ENCODE measurements at regions not wholly inside any gene's neighbourhood (a gene's known extent, or its start where the extent isn't known, plus 50 kb on each side); places are given as distances from the start of the nearest gene placed in this dataset.

GRCh38 chr10:89115876-89116627 is 91.1 kb downstream of the CH25H start:
- Histone ChIP-seq H3K27ac (ENCODE audit: low read depth in 1 of 2, low read length in 2 of 2) (no peak overlapping the region), H3K9me3 (ENCODE audit: control insufficient read depth in 1 of 2, insufficient read depth in 1 of 2, low read length in 2 of 2) (no peaks in the 10 kb centered on the region), H3K27me3 (ENCODE audit: control insufficient read depth in 1 of 2, insufficient read depth in 2 of 2, low read length in 2 of 2) (no peaks in the 10 kb centered on the region), H3K36me3 (ENCODE audit: insufficient read depth, low read length) (no peaks in the 10 kb centered on the region), H3K4me3 (ENCODE audit: low read length) (no peak overlapping the region), H3K4me1 (ENCODE audit: insufficient read depth, low read length) (no peaks in the 10 kb centered on the region)
- Mint-ChIP-seq H3K36me3 (ENCODE audit: low read depth) (no peaks in the 10 kb centered on the region), H3K4me1 (ENCODE audit: low read depth) (no peaks in the 10 kb centered on the region), H3K27ac (no peak overlapping the region), H3K27me3 (peaks cover 4% of the 10 kb centered on the region), H3K4me3 (no peak overlapping the region), H3K9me3 (no peaks in the 10 kb centered on the region)
- DNase-seq (peak in 2 of 14 experiments; percentile 26 to 38), ATAC-seq (ENCODE audit: poor library complexity) (no peak)
- POLR2A ChIA-PET, result no interaction called here
- CTCF ChIA-PET, result no interaction called here
- intact Hi-C loops (cut with DNase I, micrococcal nuclease), result no loop called here
- no peak for TF ChIP-seq CTCF (IDR thresholded peaks at IDR 0.05)

GRCh38 chr10:89114846-89115625 is 92.1 kb downstream of the CH25H start:
- H3K4me3 Mint-ChIP-seq, result no peak overlapping the region
- ChIA-PET CTCF (no interaction called here), POLR2A (no interaction called here)
- H3K36me3 Mint-ChIP-seq (ENCODE audit: low read depth), result no peaks in the 10 kb centered on the region
- Histone ChIP-seq H3K9me3 (ENCODE audit: control insufficient read depth in 1 of 2, insufficient read depth in 1 of 2, low read length in 2 of 2) (no peaks in the 10 kb centered on the region), H3K4me1 (ENCODE audit: insufficient read depth, low read length) (no peaks in the 10 kb centered on the region), H3K36me3 (ENCODE audit: insufficient read depth, low read length) (no peaks in the 10 kb centered on the region), H3K27ac (ENCODE audit: low read depth in 1 of 2, low read length in 2 of 2) (no peak overlapping the region), H3K27me3 (ENCODE audit: control insufficient read depth in 1 of 2, insufficient read depth in 2 of 2, low read length in 2 of 2) (no peaks in the 10 kb centered on the region), H3K4me3 (ENCODE audit: low read length) (no peak overlapping the region)
- H3K9me3 Mint-ChIP-seq, result no peaks in the 10 kb centered on the region
- ATAC-seq (ENCODE audit: poor library complexity) (no peak), DNase-seq (no peak)
- no peaks in the 10 kb centered on the region for H3K4me1 Mint-ChIP-seq (ENCODE audit: low read depth)
- intact Hi-C loops (cut with DNase I, micrococcal nuclease), result no loop called here
- TF ChIP-seq CTCF (IDR thresholded peaks at IDR 0.05), result no peak
- H3K27ac Mint-ChIP-seq, result no peak overlapping the region
- H3K27me3 Mint-ChIP-seq, result peaks cover 4% of the 10 kb centered on the region

- no peaks in the 10 kb centered on the region for H3K36me3 ChIP-seq (ENCODE audit: insufficient read depth, low read length)
- peaks cover 0 to 5% of the 10 kb centered on the region in 2 experiments for H3K9me3 ChIP-seq (ENCODE audit: control insufficient read depth in 1 of 2, insufficient read depth in 1 of 2, low read length in 2 of 2)
- H3K4me3 ChIP-seq (ENCODE audit: low read length), result no peak overlapping the region
- Mint-ChIP-seq H3K27ac (no peak overlapping the region), H3K9me3 (no peaks in the 10 kb centered on the region), H3K27me3 (no peaks in the 10 kb centered on the region), H3K4me3 (no peak overlapping the region), H3K36me3 (ENCODE audit: low read depth) (no peaks in the 10 kb centered on the region), H3K4me1 (ENCODE audit: low read depth) (no peaks in the 10 kb centered on the region)
- ChIA-PET POLR2A (no interaction called here), CTCF (no interaction called here)
- DNase-seq, result no peak
- no peaks in the 10 kb centered on the region for H3K27me3 ChIP-seq (ENCODE audit: control insufficient read depth in 1 of 2, insufficient read depth in 2 of 2, low read length in 2 of 2)
- no peaks in the 10 kb centered on the region for H3K4me1 ChIP-seq (ENCODE audit: insufficient read depth, low read length)
- H3K27ac ChIP-seq (ENCODE audit: low read depth in 1 of 2, low read length in 2 of 2), result no peak overlapping the region
- intact Hi-C loops (cut with DNase I, micrococcal nuclease), result no loop called here
- no peak for TF ChIP-seq CTCF (IDR thresholded peaks at IDR 0.05)
- no peak for ATAC-seq (ENCODE audit: poor library complexity)
These were observed 104.4 kb downstream of the CH25H start for GRCh38 chr10:89102735-89103134.

Measured in CD4-positive, alpha-beta T cell (primary cell).